H1 (cell line): ENCODE measurements at regions not wholly inside any gene's neighbourhood (a gene's known extent, or its start where the extent isn't known, plus 50 kb on each side); places are given as distances from the start of the nearest gene placed in this dataset.

Experiments
- CTCF ChIA-PET: fragments of 300-600 bp; sonication (Branson Sonifier 250); formaldehyde crosslinking; loops from one replicate; lab custom pipeline; 2021; ENCODE audit not compliant: partially characterized antibody; lab: Charles Lee
- POLR2A ChIA-PET: fragments of 300-600 bp; sonication (Branson Sonifier 250); formaldehyde crosslinking; loops from one replicate; lab custom pipeline; 2021; ENCODE audit warnings: inconsistent platforms; ENCODE audit not compliant: partially characterized antibody; lab: Charles Lee
- DNase-seq, 2 experiments: peaks; one replicate each; pipeline versions ENCODE4 v3.0.0 to v3.0.0-alpha.2; 2010 to 2022; ENCODE audit warnings: low spot score in 2 of 2, low read depth in 1 of 2, mixed read lengths in 1 of 2
- FAIRE-seq: peaks from 2 replicates; lab custom pipeline; 2011; peaks lifted over from hg19 to GRCh38; lab: Jason Lieb, UNC
- H2AFZ ChIP-seq: 2 replicates; pipeline ENCODE4 v1.8.1; 2012; ENCODE audit warnings: low read length, inconsistent platforms
- H2AK5ac ChIP-seq: 2 replicates; pipeline ENCODE4 v1.6.1; 2013; ENCODE audit warnings: low read depth, low read length
- H2BK120ac ChIP-seq: replicated peaks from 2 replicates; pipeline ENCODE3; 2013; ENCODE audit warnings: low read depth, low read length, inconsistent platforms
- H2BK12ac ChIP-seq: 2 replicates; pipeline ENCODE4 v1.6.1; 2013; ENCODE audit warnings: low read depth, low read length
- H2BK15ac ChIP-seq: 2 replicates; pipeline ENCODE4 v1.6.1; 2013; ENCODE audit warnings: low read length
- H2BK20ac ChIP-seq: 2 replicates; pipeline ENCODE4 v1.6.1; 2013; ENCODE audit warnings: low read length
- H2BK5ac ChIP-seq: 2 replicates; pipeline ENCODE4 v1.6.1; 2013; ENCODE audit warnings: low read depth, low read length
- H3K14ac ChIP-seq: 2 replicates; pipeline ENCODE4 v1.6.1; 2013; ENCODE audit warnings: inconsistent platforms; ENCODE audit not compliant: insufficient read length
- H3K18ac ChIP-seq: 2 replicates; pipeline ENCODE4 v1.6.1; 2013; ENCODE audit warnings: low read length; ENCODE audit errors: extremely low read depth
- H3K23ac ChIP-seq: 2 replicates; pipeline ENCODE4 v1.6.1; 2013; ENCODE audit warnings: inconsistent platforms; ENCODE audit not compliant: insufficient read length
- H3K23me2 ChIP-seq: 2 replicates; pipeline ENCODE4 v1.6.1; 2013; ENCODE audit warnings: low read depth, low read length
- H3K27ac ChIP-seq: 2 replicates; pipeline ENCODE4 v1.6.1; 2011; ENCODE audit warnings: low read depth, low read length, inconsistent platforms
- H3K27me3 ChIP-seq, 4 experiments: replicated peaks in 1 of 4; 1 replicate in 1 of 4; 2 replicates in 3 of 4; pipeline versions ENCODE4 v1.6.1 to v1.8.1; 2011 to 2013; ENCODE audit warnings: low read length in 3 of 4, mild to moderate bottlenecking in 3 of 4, inconsistent platforms in 2 of 4, mixed read lengths in 2 of 4, moderate library complexity in 1 of 4; ENCODE audit not compliant: control insufficient read depth in 3 of 4, insufficient read depth in 3 of 4; ENCODE audit errors: extremely low read depth in 1 of 4
- H3K36me3 ChIP-seq, 4 experiments: 2 replicates each; pipeline versions ENCODE4 v1.6.1 to v1.8.1; 2011 to 2013; ENCODE audit warnings: mild to moderate bottlenecking in 4 of 4, low read length in 3 of 4, moderate library complexity in 2 of 4, control low read depth in 1 of 4, inconsistent platforms in 1 of 4; ENCODE audit not compliant: insufficient read depth in 4 of 4, control insufficient read depth in 2 of 4
- H3K4ac ChIP-seq: replicated peaks from 2 replicates; pipeline ENCODE3; 2013; ENCODE audit warnings: low read length, low read depth, mixed read lengths, inconsistent platforms; ENCODE audit not compliant: insufficient read length
- H3K4me1 ChIP-seq, 4 experiments: replicated peaks in 1 of 4; 1 replicate in 1 of 4; 2 replicates in 3 of 4; pipeline versions ENCODE4 v1.6.1 to v1.8.1; 2011 to 2013; ENCODE audit warnings: low read length in 3 of 4, inconsistent platforms in 2 of 4, mixed read lengths in 1 of 4; ENCODE audit not compliant: insufficient read depth in 4 of 4, control insufficient read depth in 3 of 4
- H3K4me2 ChIP-seq, 2 experiments: 2 replicates each; pipeline versions ENCODE4 v1.6.1 to v1.8.1; 2011 to 2013; ENCODE audit warnings: low read depth in 2 of 2, low read length in 2 of 2, control low read depth in 1 of 2, inconsistent platforms in 1 of 2, mild to moderate bottlenecking in 1 of 2; ENCODE audit not compliant: insufficient read depth in 1 of 2
- H3K4me3 ChIP-seq, 4 experiments: fragments of 200-600, 300-600 bp in 1 of 4; sonication (generic), shearing (Covaris generic), sonication (Bioruptor Twin) in 1 of 4; 2 replicates each; pipeline versions ENCODE4 v1.5.1 to v1.8.1; 2011 to 2016; ENCODE audit warnings: low read length in 4 of 4, low read depth in 3 of 4, control low read depth in 2 of 4, inconsistent platforms in 2 of 4, mild to moderate bottlenecking in 2 of 4, mixed read lengths in 1 of 4, moderate library complexity in 1 of 4; ENCODE audit not compliant: insufficient read depth in 2 of 4; ENCODE audit errors: extremely low read depth in 1 of 4
- H3K56ac ChIP-seq: replicated peaks from 2 replicates; pipeline ENCODE3; 2013; ENCODE audit warnings: low read depth, mild to moderate bottlenecking, mixed read lengths, low read length, inconsistent platforms; ENCODE audit not compliant: insufficient read length
- H3K79me1 ChIP-seq: 2 replicates; pipeline ENCODE4 v1.6.1; 2013; ENCODE audit warnings: low read depth, low read length, control low read depth
- H3K79me2 ChIP-seq, 2 experiments: 2 replicates each; pipeline versions ENCODE4 v1.6.1 to v1.8.1; 2012 to 2013; ENCODE audit warnings: low read length in 2 of 2, mild to moderate bottlenecking in 2 of 2, inconsistent platforms in 1 of 2; ENCODE audit not compliant: insufficient read depth in 2 of 2, control insufficient read depth in 1 of 2
- H3K9ac ChIP-seq, 4 experiments: replicated peaks in 1 of 4; 1 replicate in 1 of 4; 2 replicates in 3 of 4; pipeline versions ENCODE4 v1.6.1 to v1.8.1; 2011 to 2013; ENCODE audit warnings: low read depth in 3 of 4, low read length in 3 of 4, control low read depth in 2 of 4, mild to moderate bottlenecking in 2 of 4, moderate library complexity in 2 of 4, inconsistent platforms in 1 of 4; ENCODE audit errors: extremely low read depth in 1 of 4
- H3K9me3 ChIP-seq, 2 experiments: 2 replicates each; pipeline versions ENCODE4 v1.6.1 to v1.8.1; 2012 to 2013; ENCODE audit warnings: mild to moderate bottlenecking in 2 of 2, moderate library complexity in 2 of 2, control low read depth in 1 of 2, inconsistent platforms in 1 of 2, low read depth in 1 of 2, low read length in 1 of 2, mixed read lengths in 1 of 2; ENCODE audit not compliant: insufficient read depth in 2 of 2
- H4K20me1 ChIP-seq, 2 experiments: replicated peaks in 1 of 2; 2 replicates each; pipeline versions ENCODE3 to v1.8.1; 2011 to 2013; ENCODE audit warnings: inconsistent platforms in 2 of 2, low read length in 2 of 2, mild to moderate bottlenecking in 1 of 2; ENCODE audit not compliant: insufficient read depth in 2 of 2, control insufficient read depth in 1 of 2
- H4K5ac ChIP-seq: 2 replicates; pipeline ENCODE4 v1.6.1; 2013; ENCODE audit warnings: low read length, low read depth, mixed read lengths, inconsistent platforms; ENCODE audit not compliant: insufficient read length
- H4K8ac ChIP-seq: 2 replicates; pipeline ENCODE4 v1.8.0; 2013; ENCODE audit warnings: mild to moderate bottlenecking, moderate library complexity, low read length, inconsistent platforms; ENCODE audit not compliant: insufficient read depth; ENCODE audit errors: extremely low read depth
- H4K91ac ChIP-seq: replicated peaks from 2 replicates; pipeline ENCODE3; 2013; ENCODE audit warnings: low read length, mixed read lengths, inconsistent platforms; ENCODE audit not compliant: insufficient read length
- BCL11A ChIP-seq, 2 experiments: IDR thresholded peaks; one replicate each; pipeline ENCODE4 v1.6.1; 2011; ENCODE audit warnings: low read depth in 2 of 2, low read length in 2 of 2, mild to moderate bottlenecking in 2 of 2
- EP300 ChIP-seq, 2 experiments: IDR thresholded peaks; 1 replicate in 1 of 2; 2 replicates in 1 of 2; pipeline ENCODE4 v1.6.1; 2011 to 2012; ENCODE audit warnings: low read depth in 2 of 2, low read length in 2 of 2, mild to moderate bottlenecking in 2 of 2, borderline replicate concordance in 1 of 2, inconsistent platforms in 1 of 2, moderate library complexity in 1 of 2
- KDM4A ChIP-seq: IDR thresholded peaks from one replicate; pipeline ENCODE4 v1.7.1; 2012; ENCODE audit warnings: low read depth, mild to moderate bottlenecking, moderate library complexity, low read length, inconsistent platforms; ENCODE audit not compliant: severe bottlenecking
- WGBS, 2 experiments: shearing (Covaris generic) in 1 of 2; methylation state at CpG; one replicate each; pipeline versions ENCODE4 v1.1.6 to v1.1.7; 2013 to 2015; ENCODE audit warnings: low lambda C conversion rate in 2 of 2, mixed read lengths in 2 of 2, inconsistent platforms in 1 of 2, low coverage in 1 of 2, missing lambda C conversion rate in 1 of 2; ENCODE audit not compliant: insufficient replicate concordance in 2 of 2, insufficient coverage in 1 of 2, insufficient read length in 1 of 2; ENCODE audit errors: extremely low coverage in 1 of 2, missing lambda C conversion rate in 1 of 2; 5-methylcytosine and 5-hydroxymethylcytosine counted together

DNA sequence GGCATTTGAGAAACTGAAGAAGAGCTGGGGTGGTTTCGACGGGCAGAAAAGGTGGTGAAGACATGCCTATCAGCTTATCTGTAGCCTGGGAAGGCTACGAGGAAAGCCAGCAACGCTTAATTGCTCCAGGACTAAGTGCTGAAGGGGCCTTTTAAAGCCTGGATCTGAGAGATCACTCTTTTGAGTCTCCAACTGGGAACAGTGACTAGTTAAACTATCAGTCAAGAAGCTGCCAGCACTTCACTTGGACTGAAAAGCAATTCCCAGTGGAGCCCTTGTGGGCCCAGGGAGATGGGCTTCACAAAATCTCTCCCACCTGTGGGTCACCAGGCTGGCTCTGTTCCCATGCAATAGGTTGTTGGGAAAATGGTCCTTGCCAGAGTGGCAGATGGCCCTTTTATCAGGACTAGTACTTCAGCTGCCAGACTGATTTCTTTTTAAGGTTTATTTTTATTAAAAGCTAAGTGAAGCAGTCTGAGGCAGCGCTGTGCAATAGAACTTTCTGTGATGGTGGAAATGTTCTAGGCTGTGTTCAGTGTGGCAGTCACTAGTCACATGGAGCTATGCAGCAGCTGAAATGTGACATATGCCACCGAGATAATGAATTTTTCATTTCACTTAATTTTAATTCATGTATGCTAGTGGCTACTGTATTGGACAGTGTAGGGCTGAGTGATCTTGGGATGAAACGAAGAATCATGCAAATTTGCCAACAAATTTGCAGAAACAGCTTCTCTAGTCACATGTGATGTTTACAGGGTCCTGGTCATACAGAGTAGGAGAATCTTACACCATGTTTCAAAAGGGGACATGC is 276.8 kb downstream of the PCNX1 start:
- H2BK20ac ChIP-seq = no peak overlapping the region
- FAIRE-seq (no peak), DNase-seq (no peak)
- H3K79me2 ChIP-seq = no peaks in the 10 kb centered on the region
- H4K20me1 ChIP-seq = no peaks in the 10 kb centered on the region
- H3K23ac ChIP-seq = no peak overlapping the region
- H4K8ac ChIP-seq = no peak overlapping the region
- H3K9me3 ChIP-seq = no peaks in the 10 kb centered on the region
- H3K23me2 ChIP-seq = no peaks in the 10 kb centered on the region
- H3K4ac ChIP-seq = no peak overlapping the region
- no peak overlapping the region for H2BK120ac ChIP-seq
- 0 out of 2 replicates have a peak overlapping the region, but pooled peaks have one; percentile 31 for H2AFZ ChIP-seq
- no peaks in the 10 kb centered on the region for H3K36me3 ChIP-seq
- CTCF ChIA-PET = interaction anchor here (0.6 to 1.7 kb wide), 5 partner anchors 9 to 430 kb away, joined by 3 to 4 read pairs (median 3); no protein-coding TSS in a partner anchor
- no peak overlapping the region for H3K14ac ChIP-seq
- H3K4me3 ChIP-seq = no peak overlapping the region
- peaks cover 0 to 12% (median 5%) of the 10 kb centered on the region in 4 experiments; a peak in 2 of 7 replicates for H3K4me1 ChIP-seq
- no peak overlapping the region for H3K9ac ChIP-seq
- H2BK5ac ChIP-seq = no peak overlapping the region
- H3K56ac ChIP-seq = no peak overlapping the region
- no peak overlapping the region for H4K91ac ChIP-seq
- H3K18ac ChIP-seq = no peak overlapping the region
- H2AK5ac ChIP-seq = no peak overlapping the region
- 94% methylated on average over 7 of the region's 7 CpGs; no CpG with 5 or more reads in 1 of the 2 experiments for WGBS, 2 experiments
- H3K79me1 ChIP-seq = no peaks in the 10 kb centered on the region
- H3K4me2 ChIP-seq = no peak overlapping the region
- POLR2A ChIA-PET = interaction anchor here (0.8 kb wide), 1 partner anchor 136 kb away, joined by 3 read pairs; the partner anchor contains the start of gene SIPA1L1
- no peak overlapping the region for H2BK12ac ChIP-seq
- H3K27me3 ChIP-seq = no peaks in the 10 kb centered on the region
- H3K27ac ChIP-seq = no peak overlapping the region
- H4K5ac ChIP-seq = no peak overlapping the region
- H2BK15ac ChIP-seq = no peak overlapping the region
- TF ChIP-seq EP300 (IDR thresholded peaks at IDR 0.05; ENCODE audit: borderline replicate concordance in 1 of 2, low read depth in 2 of 2, low read length in 2 of 2) (no peak), KDM4A (no peak), BCL11A (IDR thresholded peaks at IDR 0.05; ENCODE audit: low read depth in 2 of 2, low read length in 2 of 2) (no peak)
